C1 segment of cervical spinal cord (tissue), 14 donors: ENCODE measurements at regions not wholly inside any gene's neighbourhood (a gene's known extent, or its start where the extent isn't known, plus 50 kb on each side); places are given as distances from the start of the nearest gene placed in this dataset.
"Not testable (repeated sequence)": the region's sequence is repeated elsewhere in the genome, so short reads cannot be mapped to it uniquely, and the experiment has no call there.

Source experiments
- DNase-seq, 14 donors: peaks; one replicate each; lab custom pipeline; 2025; lab: John Stamatoyannopoulos, UW

- DNase-seq, result no peak
These were observed 585.0 kb downstream of the KIF4B start for GRCh38 chr5:155598552-155598951.

- no peak for DNase-seq
These were observed 592.4 kb downstream of the KIF4B start for GRCh38 chr5:155605920-155606319.

DNA sequence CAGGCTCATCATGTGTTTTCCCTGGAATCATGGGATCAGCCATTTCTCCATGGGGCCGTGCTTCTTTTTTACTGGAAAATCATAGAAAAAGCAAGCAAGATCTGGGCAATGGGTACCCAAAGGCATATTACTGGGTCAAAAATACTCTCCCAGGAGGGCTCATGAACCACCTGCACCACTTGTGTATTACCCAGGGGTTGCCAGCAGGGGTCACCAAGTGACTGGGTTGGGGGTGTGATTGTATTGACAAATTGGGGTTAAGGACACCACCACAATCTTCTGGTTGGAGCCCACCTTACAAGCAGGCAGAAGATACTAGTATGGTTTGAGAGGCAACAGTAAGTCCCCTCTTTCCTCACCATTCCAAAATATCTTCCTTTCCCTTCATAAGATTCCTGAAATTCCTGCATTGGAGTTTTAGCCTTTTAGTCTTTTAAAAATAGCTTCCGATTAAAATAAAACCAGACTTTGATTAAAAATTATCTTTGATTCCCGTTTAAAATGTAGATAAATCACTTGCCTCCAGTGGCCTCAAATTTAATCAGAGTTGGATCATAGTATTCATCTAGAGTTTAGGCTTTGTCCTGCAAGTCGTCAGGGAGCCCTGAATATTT is 603.3 kb downstream of the KIF4B start:
- peak in 6 of 14 donors; percentile 3 to 44 (median 9) for DNase-seq

- no peak for DNase-seq
These were observed 606.1 kb downstream of the KIF4B start for GRCh38 chr5:155619688-155620087.

- no peak for DNase-seq
These were observed 607.4 kb downstream of the KIF4B start for GRCh38 chr5:155620821-155621410.

GRCh38 chr5:155624597-155625241 is 611.2 kb downstream of the KIF4B start:
- DNase-seq, result no peak

DNA sequence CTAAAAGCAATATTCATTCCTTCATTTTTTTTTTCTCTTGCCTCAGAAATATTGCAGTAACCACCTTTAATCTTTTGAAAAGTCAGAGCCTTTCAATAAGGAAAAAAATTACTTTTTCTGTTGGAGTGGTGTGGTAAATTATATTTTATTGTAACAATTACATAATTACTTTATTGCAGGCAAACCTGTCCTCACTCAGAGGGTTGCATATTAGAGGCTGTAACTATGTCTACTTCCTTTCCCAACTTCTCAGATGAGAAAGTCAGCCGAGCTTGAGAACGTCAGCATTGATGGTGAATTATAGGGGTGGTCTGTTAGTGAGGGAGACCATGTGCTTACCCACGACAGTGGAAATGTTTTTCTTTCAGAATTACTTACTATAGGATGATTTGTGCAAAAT is 611.8 kb downstream of the KIF4B start:
- DNase-seq, result no peak

DNA sequence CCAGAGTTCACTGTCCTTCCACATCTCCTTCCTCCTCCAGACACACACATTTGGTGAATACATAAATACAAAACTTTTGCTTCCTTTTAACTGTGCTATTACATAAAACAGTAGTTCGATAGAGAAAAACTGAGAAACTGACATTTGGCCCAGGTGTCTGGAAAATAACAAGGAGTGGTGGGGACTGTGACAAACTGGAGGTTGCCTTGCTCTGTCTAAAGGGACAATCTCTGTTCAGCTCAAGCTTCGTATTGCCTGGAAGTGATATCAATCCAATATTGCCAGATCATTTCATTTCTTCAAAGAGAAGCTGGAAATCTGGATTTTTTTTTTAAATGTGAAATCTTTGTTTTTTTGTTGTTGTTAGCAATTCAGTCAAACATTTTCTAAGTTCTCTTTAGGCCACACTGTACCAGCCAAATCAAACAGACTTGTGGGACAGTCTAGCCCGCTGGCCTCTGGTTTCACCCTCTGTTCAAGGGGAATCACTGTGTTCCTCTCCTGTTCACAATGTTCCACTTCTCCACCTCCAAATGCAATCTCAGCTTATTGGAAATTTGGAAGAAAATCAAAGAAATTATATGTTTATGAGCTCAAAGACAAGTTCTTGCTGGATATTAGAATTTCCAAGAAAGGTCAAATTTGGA is 612.5 kb downstream of the KIF4B start:
- no peak for DNase-seq

DNA sequence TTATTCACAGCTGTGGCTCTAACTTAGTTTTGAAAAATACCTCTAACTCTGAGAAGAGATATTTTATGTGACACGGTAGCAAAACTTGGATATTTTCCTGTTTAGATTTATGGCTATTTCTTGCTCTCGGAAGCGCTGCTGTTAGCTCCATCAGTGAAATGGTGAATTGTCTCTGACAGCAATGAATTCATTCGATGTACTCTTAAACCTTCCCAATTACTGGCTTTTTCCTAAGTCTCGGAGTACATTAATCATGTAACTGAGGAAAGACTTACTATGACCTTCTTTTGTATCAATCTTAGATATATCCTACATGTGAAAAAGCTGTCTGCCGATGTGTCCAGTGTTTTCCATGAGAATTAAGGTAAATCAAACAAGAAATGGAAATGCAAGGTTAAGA is 613.0 kb downstream of the KIF4B start:
- DNase-seq, result no peak

DNA sequence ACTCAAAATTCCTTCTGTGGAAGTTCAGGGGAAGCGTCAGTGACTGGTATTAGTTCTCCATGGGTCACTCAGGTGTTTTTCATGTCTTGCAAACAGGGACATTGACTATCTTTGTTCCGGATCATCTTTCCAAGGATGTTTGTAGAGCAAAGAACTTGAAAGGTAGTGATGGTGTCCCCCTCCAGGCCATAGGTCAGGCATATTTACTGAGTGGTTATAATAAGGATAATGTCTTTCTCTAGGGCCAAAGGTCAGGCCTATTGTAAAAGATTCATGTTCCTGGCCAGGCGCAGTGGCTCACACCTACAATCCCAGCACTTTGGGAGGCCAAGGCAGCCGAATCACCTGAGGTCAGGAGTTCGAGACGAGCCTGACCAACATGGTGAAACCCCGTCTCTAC is 614.8 kb downstream of the KIF4B start:
- DNase-seq, result no peak

GRCh38 chr5:155629597-155629996 is 616.0 kb downstream of the KIF4B start:
- no peak for DNase-seq

GRCh38 chr5:155631116-155631515 is 617.6 kb downstream of the KIF4B start:
- DNase-seq, result no peak

DNA sequence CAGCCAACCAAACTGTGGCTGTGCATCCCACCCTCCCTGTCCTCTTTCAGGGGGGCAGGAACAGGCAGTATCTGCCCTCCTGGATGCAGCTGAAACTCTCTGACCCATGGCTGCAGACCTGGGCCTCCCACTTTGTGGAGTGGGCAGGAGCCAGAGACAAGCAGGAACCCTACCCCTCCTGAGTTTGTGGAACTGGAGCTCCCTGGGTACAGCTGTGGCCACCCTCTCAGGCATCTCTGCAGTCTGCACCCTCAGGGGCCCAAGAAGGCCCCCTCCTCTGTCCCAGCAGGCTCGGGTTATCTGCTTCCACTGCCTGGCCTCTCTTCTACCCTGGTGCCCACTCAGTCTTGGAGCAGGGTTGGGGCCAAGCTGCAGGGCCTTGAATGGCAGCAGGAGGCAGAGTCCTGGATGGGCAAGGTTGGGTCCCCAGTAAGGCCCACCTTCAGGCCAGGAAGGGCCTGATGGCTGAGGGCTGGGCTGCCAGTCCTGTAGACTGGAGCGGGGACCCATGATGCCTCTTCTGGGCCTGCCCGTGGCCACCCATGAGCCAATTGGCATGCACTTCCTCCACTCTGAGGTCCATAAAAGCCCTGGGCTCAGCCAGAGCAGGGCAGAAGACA is 619.9 kb downstream of the KIF4B start:
- DNase-seq, result no peak

GRCh38 chr5:155649666-155650065 is 636.1 kb downstream of the KIF4B start:
- DNase-seq, result no peak

- no peak for DNase-seq
These were observed 642.0 kb downstream of the KIF4B start for GRCh38 chr5:155655569-155655968.

DNA sequence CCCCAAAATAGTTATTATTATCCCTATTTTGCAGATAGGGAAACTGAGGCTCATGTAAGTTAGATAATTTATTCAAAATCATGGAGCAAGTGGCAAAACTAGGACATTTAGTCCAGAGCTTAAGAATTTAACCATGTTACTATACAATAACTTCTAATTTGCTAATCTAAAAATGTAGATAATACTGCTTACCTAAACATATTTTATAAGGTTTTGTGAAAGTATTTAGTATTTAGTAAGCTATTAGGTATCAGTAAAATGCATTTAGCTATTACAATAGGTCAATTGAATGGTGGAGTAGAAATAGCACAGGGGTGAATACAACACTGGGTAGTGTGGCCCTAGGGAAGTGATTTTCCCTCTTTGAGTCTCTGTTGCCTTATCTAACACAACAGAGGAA is 648.3 kb downstream of the KIF4B start:
- DNase-seq, result no peak

GRCh38 chr5:155665361-155665760 is 651.8 kb downstream of the KIF4B start:
- no peak for DNase-seq

- DNase-seq, result not testable (repeated sequence)
These were observed 655.0 kb upstream of the SGCD start for GRCh38 chr5:155672001-155672400.

DNA sequence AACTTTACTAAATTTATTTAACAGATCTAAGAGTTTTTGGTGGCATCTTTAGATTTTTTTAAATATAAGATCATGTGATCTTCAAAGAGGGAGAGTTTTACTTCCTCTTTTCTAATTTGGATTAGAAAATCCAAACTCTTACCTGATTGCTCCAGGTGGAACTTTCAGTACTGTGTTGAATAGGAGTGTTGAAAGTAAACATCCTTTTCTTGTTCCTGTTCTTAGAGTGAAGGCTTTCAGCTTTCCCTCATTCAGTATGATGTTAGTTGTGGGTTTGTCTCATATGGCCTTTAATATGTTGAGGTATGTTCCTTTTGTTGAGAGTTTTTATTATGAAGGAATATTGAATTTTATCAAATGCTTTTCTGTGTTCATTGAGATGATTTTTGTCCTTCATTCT is 650.0 kb upstream of the SGCD start:
- no peak for DNase-seq

- DNase-seq, result no peak
These were observed 648.6 kb upstream of the SGCD start for GRCh38 chr5:155678371-155678770.

DNA sequence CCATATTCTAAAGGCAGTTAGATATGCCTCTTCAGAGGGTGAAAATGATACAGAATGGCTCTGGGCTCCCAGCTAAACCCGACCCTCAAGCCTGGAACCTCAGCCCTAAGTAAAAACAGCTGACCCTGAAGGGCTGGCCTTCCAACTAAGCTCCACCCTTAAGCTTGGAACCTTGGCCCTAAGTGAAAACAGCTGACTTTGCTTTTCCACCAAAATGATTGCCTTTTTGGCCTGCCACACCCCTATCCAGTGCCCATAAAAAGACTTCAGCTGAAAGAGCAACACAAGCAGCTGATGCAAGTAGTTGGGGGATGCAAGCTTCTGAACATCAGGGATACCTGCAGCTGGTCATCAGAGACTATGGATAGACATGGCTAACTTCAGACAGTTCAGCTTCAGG is 647.4 kb upstream of the SGCD start:
- DNase-seq, result no peak

DNA sequence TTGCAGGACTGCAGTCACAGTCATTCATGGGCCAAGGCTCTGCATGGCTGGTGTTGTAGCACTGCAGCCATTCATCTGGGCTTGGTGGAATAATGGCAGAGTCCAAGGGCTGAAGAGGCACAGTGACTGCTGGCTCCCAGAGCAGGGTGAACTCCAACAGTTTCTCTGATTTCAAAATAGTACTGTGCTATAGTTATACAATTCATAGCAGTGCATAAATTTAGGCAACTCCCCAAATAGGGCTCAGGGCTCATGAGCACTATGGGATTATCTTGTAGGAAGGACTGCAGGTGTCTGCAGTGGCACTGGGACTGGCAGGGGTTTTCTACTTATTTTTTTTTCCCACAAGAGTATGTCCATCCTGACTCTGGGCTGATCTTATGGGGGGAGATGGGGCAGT is 642.5 kb upstream of the SGCD start:
- DNase-seq, result no peak
